Gastrocnemius medialis (tissue), 4 donors: ENCODE measurements at regions not wholly inside any gene's neighbourhood (a gene's known extent, or its start where the extent isn't known, plus 50 kb on each side); places are given as distances from the start of the nearest gene placed in this dataset.
"Not testable (repeated sequence)": the region's sequence is repeated elsewhere in the genome, so short reads cannot be mapped to it uniquely, and the experiment has no call there.

Experiments
- POLR2A ChIP-seq, 2 donors: fragments of 450-650 bp; IDR thresholded peaks; one replicate each; pipeline ENCODE4 v1.6.1; 2017; ENCODE audit warnings: antibody characterized with exemption in 2 of 2, mild to moderate bottlenecking in 2 of 2, moderate library complexity in 2 of 2
- TF ChIP-seq, protein P1 (sequence below), 5 experiments: fragments of 450-650 bp in 3 of 5; fragments of 200-600 bp in 2 of 5; sonication (generic) in 2 of 5; IDR thresholded peaks in 4 of 5; conservative IDR thresholded peaks in 1 of 5; 1 replicate in 4 of 5; 2 replicates in 1 of 5; pipeline ENCODE4 v1.5.1; 2016 to 2019; ENCODE audit warnings: antibody characterized with exemption in 5 of 5, mild to moderate bottlenecking in 3 of 5, moderate library complexity in 3 of 5

DNA sequence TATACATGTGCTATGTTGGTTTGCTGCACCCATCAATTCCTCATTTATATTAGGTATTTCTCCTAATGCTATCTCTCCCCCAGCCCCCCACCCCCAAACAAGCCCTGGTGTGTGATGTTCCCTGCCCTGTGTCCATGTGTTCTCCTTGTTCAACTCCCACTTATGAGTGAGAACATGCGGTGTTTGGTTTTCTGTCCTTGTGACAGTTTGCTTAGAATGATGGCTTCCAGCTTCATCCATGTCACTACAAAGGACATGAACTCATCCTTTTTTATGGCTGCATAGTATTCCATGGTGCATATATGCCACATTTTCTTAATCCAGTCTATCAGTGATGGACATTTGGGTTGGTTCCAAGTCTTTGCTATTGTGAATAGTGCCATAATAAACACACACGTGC lies 68.4 kb upstream of the TOP3B start:
- not testable (repeated sequence) for TF ChIP-seq POLR2A (IDR thresholded peaks at IDR 0.05)
- TF ChIP-seq, protein P1, sequence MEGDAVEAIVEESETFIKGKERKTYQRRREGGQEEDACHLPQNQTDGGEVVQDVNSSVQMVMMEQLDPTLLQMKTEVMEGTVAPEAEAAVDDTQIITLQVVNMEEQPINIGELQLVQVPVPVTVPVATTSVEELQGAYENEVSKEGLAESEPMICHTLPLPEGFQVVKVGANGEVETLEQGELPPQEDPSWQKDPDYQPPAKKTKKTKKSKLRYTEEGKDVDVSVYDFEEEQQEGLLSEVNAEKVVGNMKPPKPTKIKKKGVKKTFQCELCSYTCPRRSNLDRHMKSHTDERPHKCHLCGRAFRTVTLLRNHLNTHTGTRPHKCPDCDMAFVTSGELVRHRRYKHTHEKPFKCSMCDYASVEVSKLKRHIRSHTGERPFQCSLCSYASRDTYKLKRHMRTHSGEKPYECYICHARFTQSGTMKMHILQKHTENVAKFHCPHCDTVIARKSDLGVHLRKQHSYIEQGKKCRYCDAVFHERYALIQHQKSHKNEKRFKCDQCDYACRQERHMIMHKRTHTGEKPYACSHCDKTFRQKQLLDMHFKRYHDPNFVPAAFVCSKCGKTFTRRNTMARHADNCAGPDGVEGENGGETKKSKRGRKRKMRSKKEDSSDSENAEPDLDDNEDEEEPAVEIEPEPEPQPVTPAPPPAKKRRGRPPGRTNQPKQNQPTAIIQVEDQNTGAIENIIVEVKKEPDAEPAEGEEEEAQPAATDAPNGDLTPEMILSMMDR (IDR thresholded peaks at IDR 0.05 in 4 of 5, conservative IDR thresholded peaks at IDR 0.05 in 1 of 5), result not testable (repeated sequence)
